GM23338 (cell line): ENCODE measurements at regions not wholly inside any gene's neighbourhood (a gene's known extent, or its start where the extent isn't known, plus 50 kb on each side); places are given as distances from the start of the nearest gene placed in this dataset.

Experiments used
- ATAC-seq: fragments of 200-7000 bp; cut with Tn5 transposase; 3 replicates; pipeline ENCODE4 v1.9.1; 2020
- DNase-seq: peaks from one replicate; pipeline ENCODE4 v3.0.0-alpha.2; 2015; ENCODE audit warnings: low spot score
- H2AFZ ChIP-seq: fragments of 200-600 bp; sonication (generic); 2 replicates; pipeline ENCODE4 v1.8.0; 2016; ENCODE audit warnings: antibody characterized with exemption, mild to moderate bottlenecking, moderate library complexity
- H3F3A ChIP-seq: fragments of 200-600 bp; sonication (generic); replicated peaks from 2 replicates; pipeline ENCODE4 v1.8.0; 2017; ENCODE audit warnings: antibody characterized with exemption, mixed run types, low read depth
- H3K27ac ChIP-seq: fragments of 200-600 bp; sonication (generic); 2 replicates; pipeline ENCODE4 v1.6.1; 2016; ENCODE audit warnings: low read depth
- H3K27me3 ChIP-seq: fragments of 200-600 bp; sonication (generic); 2 replicates; pipeline ENCODE4 v1.8.0; 2016; ENCODE audit warnings: mild to moderate bottlenecking, mixed run types, moderate library complexity; ENCODE audit not compliant: insufficient read depth
- H3K36me3 ChIP-seq: fragments of 200-600 bp; sonication (generic); 2 replicates; pipeline ENCODE4 v1.8.0; 2016; ENCODE audit warnings: mild to moderate bottlenecking; ENCODE audit not compliant: insufficient read depth
- H3K4me1 ChIP-seq: fragments of 200-600 bp; sonication (generic); 2 replicates; pipeline ENCODE4 v1.8.0; 2016; ENCODE audit warnings: mild to moderate bottlenecking, moderate library complexity; ENCODE audit not compliant: insufficient read depth
- H3K4me2 ChIP-seq: fragments of 200-600 bp; sonication (generic); 2 replicates; pipeline ENCODE4 v1.7.1; 2017; ENCODE audit warnings: mixed run types
- H3K4me3 ChIP-seq: fragments of 200-600 bp; sonication (generic); 2 replicates; pipeline ENCODE4 v1.6.1; 2016; ENCODE audit warnings: mixed run types
- H3K79me2 ChIP-seq: fragments of 200-600 bp; sonication (generic); replicated peaks from 2 replicates; pipeline ENCODE4 v1.8.0; 2017; ENCODE audit warnings: mild to moderate bottlenecking; ENCODE audit not compliant: insufficient read depth
- H3K9me2 ChIP-seq: fragments of 200-600 bp; sonication (generic); 2 replicates; pipeline ENCODE4 v1.8.0; 2017; ENCODE audit not compliant: insufficient read depth
- H4K20me1 ChIP-seq: fragments of 200-600 bp; sonication (generic); replicated peaks from 2 replicates; pipeline ENCODE4 v1.8.0; 2017; ENCODE audit warnings: mild to moderate bottlenecking; ENCODE audit not compliant: insufficient read depth
- H3K27ac Mint-ChIP-seq: 2 replicates; pipeline ENCODE4 v1.8.0; 2020; ENCODE audit warnings: inconsistent platforms, mild to moderate bottlenecking, moderate library complexity, mixed read lengths
- H3K27me3 Mint-ChIP-seq: 3 replicates; pipeline ENCODE4 v1.8.0; 2022; ENCODE audit warnings: low read depth, mild to moderate bottlenecking, moderate library complexity, mixed read lengths, inconsistent platforms; ENCODE audit not compliant: insufficient read depth, poor library complexity
- H3K36me3 Mint-ChIP-seq: 3 replicates; pipeline ENCODE4 v1.8.0; 2021; ENCODE audit warnings: low read depth, mild to moderate bottlenecking, inconsistent platforms, moderate library complexity, mixed read lengths
- H3K4me1 Mint-ChIP-seq: 3 replicates; pipeline ENCODE4 v1.8.0; 2020; ENCODE audit warnings: mild to moderate bottlenecking, inconsistent platforms, mixed read lengths
- H3K4me3 Mint-ChIP-seq: 3 replicates; pipeline ENCODE4 v1.8.0; 2021; ENCODE audit warnings: moderate library complexity, mild to moderate bottlenecking, inconsistent platforms, mixed read lengths
- H3K9me3 Mint-ChIP-seq: 3 replicates; pipeline ENCODE4 v1.8.0; 2020; ENCODE audit warnings: moderate library complexity, mild to moderate bottlenecking, inconsistent platforms, mixed read lengths
- CREB1 ChIP-seq: fragments of 250-450 bp; sonication (Bioruptor Pico); IDR thresholded peaks from 2 replicates; pipeline ENCODE4 v1.5.0; 2020; ENCODE audit warnings: low read depth, mild to moderate bottlenecking, moderate library complexity
- CTCF ChIP-seq, 2 experiments: fragments of 200-600 bp in 1 of 2; sonication (generic) in 1 of 2; conservative IDR thresholded peaks; 2 replicates each; pipeline versions ENCODE4 v1.5.1 to v1.6.1; 2016 to 2017; ENCODE audit warnings: antibody characterized with exemption in 2 of 2, low read depth in 2 of 2, mild to moderate bottlenecking in 2 of 2, moderate library complexity in 1 of 2
- EZH2 ChIP-seq: fragments of 200-600 bp; sonication (generic); IDR thresholded peaks from one replicate; pipeline ENCODE4 v1.8.0; 2017; ENCODE audit warnings: antibody characterized with exemption, mild to moderate bottlenecking, low read depth; ENCODE audit not compliant: unreplicated experiment
- EZH2phosphoT487 ChIP-seq: fragments of 200-600 bp; sonication (generic); IDR thresholded peaks from one replicate; pipeline ENCODE4 v1.8.1; 2018; ENCODE audit warnings: antibody characterized with exemption; ENCODE audit not compliant: unreplicated experiment
- JUNB ChIP-seq: IDR thresholded peaks from one replicate; pipeline ENCODE4 v1.6.1; 2016; ENCODE audit warnings: antibody characterized with exemption; ENCODE audit not compliant: unreplicated experiment
- NANOG ChIP-seq: IDR thresholded peaks from 2 replicates; pipeline ENCODE4 v1.6.1; 2016; ENCODE audit warnings: antibody characterized with exemption, borderline replicate concordance
- POLR2AphosphoS5 ChIP-seq: IDR thresholded peaks from 2 replicates; pipeline ENCODE4 v1.6.1; 2016; ENCODE audit warnings: antibody characterized with exemption, low read depth
- STAT1 ChIP-seq: IDR thresholded peaks from one replicate; pipeline ENCODE4 v1.6.1; 2016; ENCODE audit warnings: antibody characterized with exemption; ENCODE audit not compliant: unreplicated experiment
- ZNF114 ChIP-seq: fragments of 250-450 bp; sonication (Bioruptor Pico); IDR thresholded peaks from 2 replicates; pipeline ENCODE4 v1.5.0; 2020; ENCODE audit warnings: mild to moderate bottlenecking, moderate library complexity
- ZNF331 ChIP-seq: fragments of 250-450 bp; sonication (Bioruptor Pico); IDR thresholded peaks from 2 replicates; pipeline ENCODE4 v1.5.0; 2020; ENCODE audit warnings: low read depth, mild to moderate bottlenecking, moderate library complexity
- TF ChIP-seq, protein P1 (sequence below): IDR thresholded peaks from 2 replicates; pipeline ENCODE4 v1.6.1; 2016; ENCODE audit warnings: antibody characterized with exemption
- TF ChIP-seq, protein P2 (sequence below): fragments of 250-450 bp; sonication (Bioruptor Pico); IDR thresholded peaks from 2 replicates; pipeline ENCODE4 v1.5.0; 2020; ENCODE audit warnings: mild to moderate bottlenecking, moderate library complexity
- TF ChIP-seq, protein P3 (sequence below): IDR thresholded peaks from one replicate; pipeline ENCODE4 v1.6.1; 2018; ENCODE audit warnings: antibody characterized with exemption; ENCODE audit not compliant: unreplicated experiment

DNA sequence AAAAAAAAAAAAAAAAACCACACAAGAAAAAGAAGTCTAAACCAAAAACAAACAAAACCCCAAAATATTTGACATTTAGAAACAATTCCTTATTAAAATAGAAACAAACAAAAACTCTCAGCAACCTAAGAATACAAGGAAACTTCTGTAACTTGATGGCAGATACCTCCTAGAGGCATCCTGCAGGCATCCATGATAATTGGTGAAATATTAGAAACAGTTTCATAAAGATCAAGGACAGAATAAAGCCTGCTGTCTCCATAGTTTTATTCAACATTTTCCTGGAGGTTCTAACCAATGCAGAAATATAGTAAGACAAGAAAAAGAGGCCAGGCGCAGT lies 63.0 kb upstream of the TRPM1 start:
- no peaks in the 10 kb centered on the region for H3K27me3 ChIP-seq
- no peak overlapping the region for H3K4me3 ChIP-seq
- Mint-ChIP-seq H3K9me3 (no peaks in the 10 kb centered on the region; the same call in 2 of the 3 replicates), H3K4me3 (no peak overlapping the region), H3K27ac (no peak overlapping the region), H3K36me3 (no peaks in the 10 kb centered on the region), H3K27me3 (peaks cover 10% of the 10 kb centered on the region), H3K4me1 (peaks cover 2% of the 10 kb centered on the region; the same call in 2 of the 3 replicates)
- 0 out of 2 replicates have a peak, but pooled peaks cover 2% of the 10 kb centered on the region for H3K4me1 ChIP-seq
- no peak overlapping the region for H3K4me2 ChIP-seq
- no peaks in the 10 kb centered on the region for H3K9me2 ChIP-seq
- no peaks in the 10 kb centered on the region for H4K20me1 ChIP-seq
- H3K36me3 ChIP-seq, result no peaks in the 10 kb centered on the region
- no peaks in the 10 kb centered on the region for H3K79me2 ChIP-seq
- TF ChIP-seq, protein P1, sequence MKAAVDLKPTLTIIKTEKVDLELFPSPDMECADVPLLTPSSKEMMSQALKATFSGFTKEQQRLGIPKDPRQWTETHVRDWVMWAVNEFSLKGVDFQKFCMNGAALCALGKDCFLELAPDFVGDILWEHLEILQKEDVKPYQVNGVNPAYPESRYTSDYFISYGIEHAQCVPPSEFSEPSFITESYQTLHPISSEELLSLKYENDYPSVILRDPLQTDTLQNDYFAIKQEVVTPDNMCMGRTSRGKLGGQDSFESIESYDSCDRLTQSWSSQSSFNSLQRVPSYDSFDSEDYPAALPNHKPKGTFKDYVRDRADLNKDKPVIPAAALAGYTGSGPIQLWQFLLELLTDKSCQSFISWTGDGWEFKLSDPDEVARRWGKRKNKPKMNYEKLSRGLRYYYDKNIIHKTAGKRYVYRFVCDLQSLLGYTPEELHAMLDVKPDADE, result no peak
- no peak for TF ChIP-seq ZNF331 (CRISPR knock-in tag)
- no peak for TF ChIP-seq ZNF114 (CRISPR knock-in tag)
- TF ChIP-seq, protein P2, sequence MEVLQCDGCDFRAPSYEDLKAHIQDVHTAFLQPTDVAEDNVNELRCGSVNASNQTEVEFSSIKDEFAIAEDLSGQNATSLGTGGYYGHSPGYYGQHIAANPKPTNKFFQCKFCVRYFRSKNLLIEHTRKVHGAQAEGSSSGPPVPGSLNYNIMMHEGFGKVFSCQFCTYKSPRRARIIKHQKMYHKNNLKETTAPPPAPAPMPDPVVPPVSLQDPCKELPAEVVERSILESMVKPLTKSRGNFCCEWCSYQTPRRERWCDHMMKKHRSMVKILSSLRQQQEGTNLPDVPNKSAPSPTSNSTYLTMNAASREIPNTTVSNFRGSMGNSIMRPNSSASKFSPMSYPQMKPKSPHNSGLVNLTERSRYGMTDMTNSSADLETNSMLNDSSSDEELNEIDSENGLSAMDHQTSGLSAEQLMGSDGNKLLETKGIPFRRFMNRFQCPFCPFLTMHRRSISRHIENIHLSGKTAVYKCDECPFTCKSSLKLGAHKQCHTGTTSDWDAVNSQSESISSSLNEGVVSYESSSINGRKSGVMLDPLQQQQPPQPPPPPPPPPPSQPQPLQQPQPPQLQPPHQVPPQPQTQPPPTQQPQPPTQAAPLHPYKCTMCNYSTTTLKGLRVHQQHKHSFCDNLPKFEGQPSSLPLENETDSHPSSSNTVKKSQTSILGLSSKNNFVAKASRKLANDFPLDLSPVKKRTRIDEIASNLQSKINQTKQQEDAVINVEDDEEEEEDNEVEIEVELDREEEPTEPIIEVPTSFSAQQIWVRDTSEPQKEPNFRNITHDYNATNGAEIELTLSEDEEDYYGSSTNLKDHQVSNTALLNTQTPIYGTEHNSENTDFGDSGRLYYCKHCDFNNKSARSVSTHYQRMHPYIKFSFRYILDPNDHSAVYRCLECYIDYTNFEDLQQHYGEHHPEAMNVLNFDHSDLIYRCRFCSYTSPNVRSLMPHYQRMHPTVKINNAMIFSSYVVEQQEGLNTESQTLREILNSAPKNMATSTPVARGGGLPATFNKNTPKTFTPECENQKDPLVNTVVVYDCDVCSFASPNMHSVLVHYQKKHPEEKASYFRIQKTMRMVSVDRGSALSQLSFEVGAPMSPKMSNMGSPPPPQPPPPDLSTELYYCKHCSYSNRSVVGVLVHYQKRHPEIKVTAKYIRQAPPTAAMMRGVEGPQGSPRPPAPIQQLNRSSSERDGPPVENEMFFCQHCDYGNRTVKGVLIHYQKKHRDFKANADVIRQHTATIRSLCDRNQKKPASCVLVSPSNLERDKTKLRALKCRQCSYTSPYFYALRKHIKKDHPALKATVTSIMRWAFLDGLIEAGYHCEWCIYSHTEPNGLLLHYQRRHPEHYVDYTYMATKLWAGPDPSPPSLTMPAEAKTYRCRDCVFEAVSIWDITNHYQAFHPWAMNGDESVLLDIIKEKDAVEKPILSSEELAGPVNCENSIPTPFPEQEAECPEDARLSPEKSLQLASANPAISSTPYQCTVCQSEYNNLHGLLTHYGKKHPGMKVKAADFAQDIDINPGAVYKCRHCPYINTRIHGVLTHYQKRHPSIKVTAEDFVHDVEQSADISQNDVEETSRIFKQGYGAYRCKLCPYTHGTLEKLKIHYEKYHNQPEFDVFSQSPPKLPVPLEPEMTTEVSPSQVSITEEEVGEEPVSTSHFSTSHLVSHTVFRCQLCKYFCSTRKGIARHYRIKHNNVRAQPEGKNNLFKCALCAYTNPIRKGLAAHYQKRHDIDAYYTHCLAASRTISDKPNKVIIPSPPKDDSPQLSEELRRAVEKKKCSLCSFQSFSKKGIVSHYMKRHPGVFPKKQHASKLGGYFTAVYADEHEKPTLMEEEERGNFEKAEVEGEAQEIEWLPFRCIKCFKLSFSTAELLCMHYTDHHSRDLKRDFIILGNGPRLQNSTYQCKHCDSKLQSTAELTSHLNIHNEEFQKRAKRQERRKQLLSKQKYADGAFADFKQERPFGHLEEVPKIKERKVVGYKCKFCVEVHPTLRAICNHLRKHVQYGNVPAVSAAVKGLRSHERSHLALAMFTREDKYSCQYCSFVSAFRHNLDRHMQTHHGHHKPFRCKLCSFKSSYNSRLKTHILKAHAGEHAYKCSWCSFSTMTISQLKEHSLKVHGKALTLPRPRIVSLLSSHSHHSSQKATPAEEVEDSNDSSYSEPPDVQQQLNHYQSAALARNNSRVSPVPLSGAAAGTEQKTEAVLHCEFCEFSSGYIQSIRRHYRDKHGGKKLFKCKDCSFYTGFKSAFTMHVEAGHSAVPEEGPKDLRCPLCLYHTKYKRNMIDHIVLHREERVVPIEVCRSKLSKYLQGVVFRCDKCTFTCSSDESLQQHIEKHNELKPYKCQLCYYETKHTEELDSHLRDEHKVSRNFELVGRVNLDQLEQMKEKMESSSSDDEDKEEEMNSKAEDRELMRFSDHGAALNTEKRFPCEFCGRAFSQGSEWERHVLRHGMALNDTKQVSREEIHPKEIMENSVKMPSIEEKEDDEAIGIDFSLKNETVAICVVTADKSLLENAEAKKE (CRISPR knock-in tag), result no peak
- TF ChIP-seq CREB1, result no peak
- no peak for TF ChIP-seq JUNB
- TF ChIP-seq STAT1, result no peak
- no peak for TF ChIP-seq EZH2phosphoT487
- TF ChIP-seq EZH2, result no peak
- TF ChIP-seq CTCF (conservative IDR thresholded peaks at IDR 0.05; ENCODE audit: low read depth in 2 of 2), result no peak
- TF ChIP-seq, protein P3, sequence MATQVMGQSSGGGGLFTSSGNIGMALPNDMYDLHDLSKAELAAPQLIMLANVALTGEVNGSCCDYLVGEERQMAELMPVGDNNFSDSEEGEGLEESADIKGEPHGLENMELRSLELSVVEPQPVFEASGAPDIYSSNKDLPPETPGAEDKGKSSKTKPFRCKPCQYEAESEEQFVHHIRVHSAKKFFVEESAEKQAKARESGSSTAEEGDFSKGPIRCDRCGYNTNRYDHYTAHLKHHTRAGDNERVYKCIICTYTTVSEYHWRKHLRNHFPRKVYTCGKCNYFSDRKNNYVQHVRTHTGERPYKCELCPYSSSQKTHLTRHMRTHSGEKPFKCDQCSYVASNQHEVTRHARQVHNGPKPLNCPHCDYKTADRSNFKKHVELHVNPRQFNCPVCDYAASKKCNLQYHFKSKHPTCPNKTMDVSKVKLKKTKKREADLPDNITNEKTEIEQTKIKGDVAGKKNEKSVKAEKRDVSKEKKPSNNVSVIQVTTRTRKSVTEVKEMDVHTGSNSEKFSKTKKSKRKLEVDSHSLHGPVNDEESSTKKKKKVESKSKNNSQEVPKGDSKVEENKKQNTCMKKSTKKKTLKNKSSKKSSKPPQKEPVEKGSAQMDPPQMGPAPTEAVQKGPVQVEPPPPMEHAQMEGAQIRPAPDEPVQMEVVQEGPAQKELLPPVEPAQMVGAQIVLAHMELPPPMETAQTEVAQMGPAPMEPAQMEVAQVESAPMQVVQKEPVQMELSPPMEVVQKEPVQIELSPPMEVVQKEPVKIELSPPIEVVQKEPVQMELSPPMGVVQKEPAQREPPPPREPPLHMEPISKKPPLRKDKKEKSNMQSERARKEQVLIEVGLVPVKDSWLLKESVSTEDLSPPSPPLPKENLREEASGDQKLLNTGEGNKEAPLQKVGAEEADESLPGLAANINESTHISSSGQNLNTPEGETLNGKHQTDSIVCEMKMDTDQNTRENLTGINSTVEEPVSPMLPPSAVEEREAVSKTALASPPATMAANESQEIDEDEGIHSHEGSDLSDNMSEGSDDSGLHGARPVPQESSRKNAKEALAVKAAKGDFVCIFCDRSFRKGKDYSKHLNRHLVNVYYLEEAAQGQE, result no peak
- no peak for TF ChIP-seq POLR2AphosphoS5
- TF ChIP-seq NANOG, result no peak
- H2AFZ ChIP-seq, result no peak overlapping the region
- DNase-seq (no peak), ATAC-seq (no peak)
- H3F3A ChIP-seq, result no peaks in the 10 kb centered on the region
- no peak overlapping the region for H3K27ac ChIP-seq
